ENCODE measurements at regions not wholly inside any gene's neighbourhood (a gene's known extent, or its start where the extent isn't known, plus 50 kb on each side); places are given as distances from the start of the nearest gene placed in this dataset.

- Mint-ChIP-seq H3K36me3 (ENCODE audit: low read depth) (peaks cover 5% of the 10 kb centered on the region; the same call in 1 of the 2 replicates), H3K27ac (no peak overlapping the region), H3K27me3 (ENCODE audit: insufficient read depth) (peaks cover 1% of the 10 kb centered on the region), H3K9me3 (peaks cover 63% of the 10 kb centered on the region), H3K4me3 (no peak overlapping the region), H3K4me1 (ENCODE audit: low read depth) (no peaks in the 10 kb centered on the region)
- DNase-seq = no peak
- no peak for TF ChIP-seq CTCF (IDR thresholded peaks at IDR 0.05)
These were observed 283.6 kb downstream of the AJAP1 start for GRCh38 chr1:4937876-4938534.

- peaks cover 5% of the 10 kb centered on the region; the same call in 1 of the 2 replicates for H3K36me3 Mint-ChIP-seq (ENCODE audit: low read depth)
- no peaks in the 10 kb centered on the region for H3K4me1 Mint-ChIP-seq (ENCODE audit: low read depth)
- no peak for DNase-seq
- H3K9me3 Mint-ChIP-seq = peaks cover 59% of the 10 kb centered on the region
- H3K27me3 Mint-ChIP-seq (ENCODE audit: insufficient read depth) = peaks cover 1% of the 10 kb centered on the region
- H3K4me3 Mint-ChIP-seq = no peak overlapping the region
- no peak for TF ChIP-seq CTCF (IDR thresholded peaks at IDR 0.05)
- H3K27ac Mint-ChIP-seq = no peak overlapping the region
These were observed 281.4 kb downstream of the AJAP1 start for GRCh38 chr1:4935807-4936206.

GRCh38 chr1:4933232-4933631 is 278.8 kb downstream of the AJAP1 start:
- TF ChIP-seq CTCF (IDR thresholded peaks at IDR 0.05) = no peak
- H3K27ac Mint-ChIP-seq = no peak overlapping the region
- H3K27me3 Mint-ChIP-seq (ENCODE audit: insufficient read depth) = no peaks in the 10 kb centered on the region; the same call in 1 of the 2 replicates
- peaks cover 5% of the 10 kb centered on the region; the same call in 1 of the 2 replicates for H3K36me3 Mint-ChIP-seq (ENCODE audit: low read depth)
- DNase-seq = no peak
- peaks cover 55% of the 10 kb centered on the region for H3K9me3 Mint-ChIP-seq
- no peaks in the 10 kb centered on the region for H3K4me1 Mint-ChIP-seq (ENCODE audit: low read depth)
- no peak overlapping the region for H3K4me3 Mint-ChIP-seq

GRCh38 chr1:4932311-4933030 is 278.1 kb downstream of the AJAP1 start:
- no peak overlapping the region for H3K27ac Mint-ChIP-seq
- no peak for DNase-seq
- no peak for TF ChIP-seq CTCF (IDR thresholded peaks at IDR 0.05)
- H3K9me3 Mint-ChIP-seq = peaks cover 63% of the 10 kb centered on the region
- H3K4me1 Mint-ChIP-seq (ENCODE audit: low read depth) = no peaks in the 10 kb centered on the region
- H3K27me3 Mint-ChIP-seq (ENCODE audit: insufficient read depth) = no peaks in the 10 kb centered on the region; the same call in 1 of the 2 replicates
- peaks cover 5% of the 10 kb centered on the region; the same call in 1 of the 2 replicates for H3K36me3 Mint-ChIP-seq (ENCODE audit: low read depth)
- no peak overlapping the region for H3K4me3 Mint-ChIP-seq

GRCh38 chr1:4931486-4931885 is 277.1 kb downstream of the AJAP1 start:
- Mint-ChIP-seq H3K4me3 (no peak overlapping the region), H3K9me3 (peaks cover 68% of the 10 kb centered on the region), H3K27ac (no peak overlapping the region), H3K4me1 (ENCODE audit: low read depth) (no peaks in the 10 kb centered on the region), H3K36me3 (ENCODE audit: low read depth) (peaks cover 5% of the 10 kb centered on the region; the same call in 1 of the 2 replicates), H3K27me3 (ENCODE audit: insufficient read depth) (no peaks in the 10 kb centered on the region; the same call in 1 of the 2 replicates)
- no peak for DNase-seq
- no peak for TF ChIP-seq CTCF (IDR thresholded peaks at IDR 0.05)
